ENCODE measurements at regions not wholly inside any gene's neighbourhood (a gene's known extent, or its start where the extent isn't known, plus 50 kb on each side); places are given as distances from the start of the nearest gene placed in this dataset.
"Not testable (repeated sequence)": the region's sequence is repeated elsewhere in the genome, so short reads cannot be mapped to it uniquely, and the experiment has no call there.

GRCh38 chr6:23663096-23663495 lies 462.9 kb upstream of the NRSN1 start:
- Histone ChIP-seq H3K9me3 (peaks cover 3% of the 10 kb centered on the region), H3K27ac (no peak overlapping the region), H3K4me3 (no peak overlapping the region), H3K4me1 (no peaks in the 10 kb centered on the region), H3K27me3 (no peaks in the 10 kb centered on the region), H3K36me3 (no peaks in the 10 kb centered on the region)
- no peak for TF ChIP-seq CTCF (IDR thresholded peaks at IDR 0.05)
- ATAC-seq (no peak), DNase-seq (no peak)
- intact Hi-C loops (cut with DNase I), result no loop called here

GRCh38 chr6:23663652-23664051 lies 462.4 kb upstream of the NRSN1 start:
- H3K4me3 ChIP-seq, result no peak overlapping the region
- H3K9me3 ChIP-seq, result peaks cover 5% of the 10 kb centered on the region
- intact Hi-C loops (cut with DNase I), result no loop called here
- H3K27me3 ChIP-seq, result no peaks in the 10 kb centered on the region
- H3K36me3 ChIP-seq, result no peaks in the 10 kb centered on the region
- no peak for DNase-seq
- ATAC-seq, result no peak
- no peak overlapping the region for H3K27ac ChIP-seq
- no peaks in the 10 kb centered on the region for H3K4me1 ChIP-seq
- TF ChIP-seq CTCF (IDR thresholded peaks at IDR 0.05), result no peak

- intact Hi-C loops (cut with DNase I); H3K27me3 ChIP-seq; DNase-seq; H3K9me3 ChIP-seq; H3K4me3 ChIP-seq; H3K36me3 ChIP-seq; H3K27ac ChIP-seq; ATAC-seq; H3K4me1 ChIP-seq: not testable (repeated sequence)
Measured at GRCh38 chr6:23665911-23666310, 460.1 kb upstream of the NRSN1 start.

GRCh38 chr6:23672737-23673136 lies 453.3 kb upstream of the NRSN1 start:
- ATAC-seq (no peak), DNase-seq (no peak)
- Histone ChIP-seq H3K4me1 (no peaks in the 10 kb centered on the region), H3K9me3 (peaks cover 22% of the 10 kb centered on the region), H3K27ac (no peak overlapping the region), H3K27me3 (no peaks in the 10 kb centered on the region), H3K36me3 (no peaks in the 10 kb centered on the region), H3K4me3 (no peak overlapping the region)
- TF ChIP-seq CTCF (IDR thresholded peaks at IDR 0.05), result no peak
- intact Hi-C loops (cut with DNase I), result no loop called here

- Histone ChIP-seq H3K27me3 (no peaks in the 10 kb centered on the region), H3K4me1 (no peaks in the 10 kb centered on the region), H3K9me3 (peaks cover 7% of the 10 kb centered on the region), H3K36me3 (no peaks in the 10 kb centered on the region), H3K27ac (no peak overlapping the region), H3K4me3 (no peak overlapping the region)
- ATAC-seq, result no peak
- intact Hi-C loops (cut with DNase I), result no loop called here
- no peak for DNase-seq
- no peak for TF ChIP-seq CTCF (IDR thresholded peaks at IDR 0.05)
Measured at GRCh38 chr6:23678626-23679025, 447.4 kb upstream of the NRSN1 start.

- H3K4me1 ChIP-seq, result no peaks in the 10 kb centered on the region
- H3K36me3 ChIP-seq, result no peaks in the 10 kb centered on the region
- no peak for ATAC-seq
- no peak overlapping the region for H3K4me3 ChIP-seq
- no peaks in the 10 kb centered on the region for H3K9me3 ChIP-seq
- no peaks in the 10 kb centered on the region for H3K27me3 ChIP-seq
- H3K27ac ChIP-seq, result no peak overlapping the region
- no peak for DNase-seq
- intact Hi-C loops (cut with DNase I), result no loop called here
- TF ChIP-seq CTCF (IDR thresholded peaks at IDR 0.05), result no peak
Measured at GRCh38 chr6:23681743-23682142, 444.3 kb upstream of the NRSN1 start.
